ENCODE measurements at regions not wholly inside any gene's neighbourhood (a gene's known extent, or its start where the extent isn't known, plus 50 kb on each side); places are given as distances from the start of the nearest gene placed in this dataset.

DNA sequence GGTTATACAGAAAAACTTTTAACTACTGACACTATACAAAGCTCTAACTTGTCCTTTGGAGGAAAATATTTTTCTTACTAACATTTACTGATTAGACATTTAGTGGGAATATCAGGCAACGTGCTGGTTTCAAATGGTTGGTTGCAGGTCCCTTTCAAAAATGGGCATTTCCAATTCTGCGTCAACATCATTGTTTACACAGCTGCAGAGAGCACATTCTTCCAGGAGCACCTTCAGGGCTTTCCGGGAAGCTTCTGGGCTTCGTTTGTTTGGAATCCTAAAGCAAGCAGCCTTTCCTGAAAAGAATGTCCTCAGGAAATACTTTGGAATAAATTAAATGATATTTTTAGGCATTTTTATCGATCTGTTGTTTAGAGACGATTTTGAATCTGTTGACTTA lies 289.7 kb downstream of the TRIML1 start:
- no peaks in the 10 kb centered on the region for H3K9me3 ChIP-seq (ENCODE audit: control insufficient read depth in 2 of 3, low read length in 3 of 3)
- H3K27me3 ChIP-seq (ENCODE audit: control insufficient read depth in 2 of 2, insufficient read depth in 2 of 2, low read length in 2 of 2) = no peaks in the 10 kb centered on the region
- DNase-seq = no peak
- CTCF ChIA-PET = no interaction called here
- H3K4me1 ChIP-seq (ENCODE audit: control insufficient read depth in 2 of 2, insufficient read depth in 2 of 2, low read length in 2 of 2) = no peaks in the 10 kb centered on the region
- POLR2A ChIA-PET = no interaction called here
- no peak overlapping the region for H3K4me3 ChIP-seq (ENCODE audit: low read length)
- Mint-ChIP-seq H3K4me3 (no peak overlapping the region), H3K27me3 (peaks cover 0 to 4% (median 0%) of the 10 kb centered on the region in 5 donors), H3K27ac (no peak overlapping the region), H3K4me1 (no peaks in the 10 kb centered on the region), H3K36me3 (peaks cover 0 to under 1% (median 0%) of the 10 kb centered on the region in 5 donors), H3K9me3 (peaks cover 0 to 26% (median 13%) of the 10 kb centered on the region in 11 donors)
- no peak overlapping the region for H3K27ac ChIP-seq (ENCODE audit: low read depth, low read length)
- ATAC-seq = no peak
- intact Hi-C loops (cut with micrococcal nuclease) = no loop called here
- no peaks in the 10 kb centered on the region for H3K36me3 ChIP-seq (ENCODE audit: control insufficient read depth in 2 of 3, insufficient read depth in 3 of 3, low read length in 3 of 3)

DNA sequence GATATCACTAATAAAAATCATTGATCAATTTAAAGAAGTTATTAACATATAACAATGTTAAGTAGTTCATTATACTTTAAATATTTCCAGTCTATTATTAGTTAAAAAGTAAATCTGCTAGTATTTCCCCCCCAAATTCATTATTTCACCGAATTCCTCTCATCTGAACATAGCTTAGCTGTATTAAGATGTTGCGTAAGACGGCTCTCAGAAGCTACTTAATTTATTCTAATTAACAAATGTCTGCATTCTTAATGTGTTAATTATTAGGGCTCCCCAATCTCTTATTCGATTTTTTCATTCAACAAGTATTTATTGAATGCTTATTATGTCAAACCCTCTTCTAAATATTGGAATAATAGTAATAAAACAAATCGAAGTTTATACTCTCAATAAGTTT lies 290.7 kb downstream of the TRIML1 start:
- ChIA-PET POLR2A (no interaction called here), CTCF (no interaction called here)
- H3K4me1 Mint-ChIP-seq = no peaks in the 10 kb centered on the region
- H3K27ac ChIP-seq (ENCODE audit: low read depth, low read length) = no peak overlapping the region
- DNase-seq = no peak
- H3K27me3 ChIP-seq (ENCODE audit: control insufficient read depth in 2 of 2, insufficient read depth in 2 of 2, low read length in 2 of 2) = no peaks in the 10 kb centered on the region
- peaks cover 0 to 4% (median 0%) of the 10 kb centered on the region in 5 donors for H3K36me3 Mint-ChIP-seq
- no peaks in the 10 kb centered on the region for H3K4me1 ChIP-seq (ENCODE audit: control insufficient read depth in 2 of 2, insufficient read depth in 2 of 2, low read length in 2 of 2)
- no peak overlapping the region for H3K4me3 Mint-ChIP-seq
- intact Hi-C loops (cut with micrococcal nuclease) = no loop called here
- no peaks in the 10 kb centered on the region for H3K9me3 ChIP-seq (ENCODE audit: control insufficient read depth in 2 of 3, low read length in 3 of 3)
- no peaks in the 10 kb centered on the region for H3K36me3 ChIP-seq (ENCODE audit: control insufficient read depth in 2 of 3, insufficient read depth in 3 of 3, low read length in 3 of 3)
- no peak overlapping the region for H3K4me3 ChIP-seq (ENCODE audit: low read length)
- peaks cover 4 to 26% (median 15%) of the 10 kb centered on the region in 11 donors for H3K9me3 Mint-ChIP-seq
- ATAC-seq = no peak
- H3K27ac Mint-ChIP-seq = no peak overlapping the region
- peaks cover 0 to 4% (median 0%) of the 10 kb centered on the region in 5 donors for H3K27me3 Mint-ChIP-seq

- peaks cover 0 to 4% (median 0%) of the 10 kb centered on the region in 5 donors for H3K27me3 Mint-ChIP-seq
- H3K36me3 Mint-ChIP-seq = peaks cover 0 to 4% (median 0%) of the 10 kb centered on the region in 5 donors
- POLR2A ChIA-PET = no interaction called here
- no peaks in the 10 kb centered on the region for H3K4me1 ChIP-seq (ENCODE audit: control insufficient read depth in 2 of 2, insufficient read depth in 2 of 2, low read length in 2 of 2)
- CTCF ChIA-PET = no interaction called here
- intact Hi-C loops (cut with micrococcal nuclease) = no loop called here
- no peaks in the 10 kb centered on the region for H3K36me3 ChIP-seq (ENCODE audit: control insufficient read depth in 2 of 3, insufficient read depth in 3 of 3, low read length in 3 of 3)
- H3K9me3 ChIP-seq (ENCODE audit: control insufficient read depth in 2 of 3, low read length in 3 of 3) = no peaks in the 10 kb centered on the region
- no peak for ATAC-seq
- no peaks in the 10 kb centered on the region for H3K27me3 ChIP-seq (ENCODE audit: control insufficient read depth in 2 of 2, insufficient read depth in 2 of 2, low read length in 2 of 2)
- H3K4me1 Mint-ChIP-seq = no peaks in the 10 kb centered on the region
- H3K4me3 ChIP-seq (ENCODE audit: low read length) = no peak overlapping the region
- no peak overlapping the region for H3K27ac ChIP-seq (ENCODE audit: low read depth, low read length)
- H3K27ac Mint-ChIP-seq = no peak overlapping the region
- no peak overlapping the region for H3K4me3 Mint-ChIP-seq
- no peak for DNase-seq
- peaks cover 5 to 23% (median 16%) of the 10 kb centered on the region in 11 donors for H3K9me3 Mint-ChIP-seq
These were observed 291.1 kb downstream of the TRIML1 start for GRCh38 chr4:188430384-188430783.

DNA sequence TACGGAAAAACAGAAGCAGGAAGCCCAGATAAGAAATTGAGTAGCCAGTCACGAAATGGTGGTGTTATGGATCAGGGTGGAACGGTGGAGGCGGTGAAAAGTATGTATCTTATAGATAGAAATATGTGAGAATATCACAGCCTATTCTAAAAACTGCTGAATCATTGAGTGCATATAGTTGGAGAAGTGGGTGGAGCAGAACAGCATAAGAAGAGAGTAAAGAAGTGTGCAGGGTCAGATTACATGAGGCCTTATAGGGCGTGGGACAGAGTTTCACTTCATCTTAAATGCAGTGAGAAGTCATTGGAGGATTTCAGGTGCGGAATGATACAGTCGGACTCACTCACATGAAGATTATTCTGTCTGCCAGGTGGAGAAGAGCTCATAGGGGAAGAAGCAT lies 293.1 kb downstream of the TRIML1 start:
- ATAC-seq (no peak), DNase-seq (no peak)
- no peaks in the 10 kb centered on the region for H3K36me3 ChIP-seq (ENCODE audit: control insufficient read depth in 2 of 3, insufficient read depth in 3 of 3, low read length in 3 of 3)
- Mint-ChIP-seq H3K4me1 (no peaks in the 10 kb centered on the region), H3K36me3 (peaks cover 0 to 4% (median 0%) of the 10 kb centered on the region in 5 donors), H3K27ac (no peak overlapping the region), H3K4me3 (no peak overlapping the region), H3K27me3 (peaks cover 0 to 4% (median 0%) of the 10 kb centered on the region in 5 donors), H3K9me3 (peaks cover 5 to 23% (median 15%) of the 10 kb centered on the region in 11 donors)
- POLR2A ChIA-PET = no interaction called here
- no peaks in the 10 kb centered on the region for H3K4me1 ChIP-seq (ENCODE audit: control insufficient read depth in 2 of 2, insufficient read depth in 2 of 2, low read length in 2 of 2)
- intact Hi-C loops (cut with micrococcal nuclease) = no loop called here
- H3K4me3 ChIP-seq (ENCODE audit: low read length) = no peak overlapping the region
- H3K27me3 ChIP-seq (ENCODE audit: control insufficient read depth in 2 of 2, insufficient read depth in 2 of 2, low read length in 2 of 2) = no peaks in the 10 kb centered on the region
- H3K27ac ChIP-seq (ENCODE audit: low read depth, low read length) = no peak overlapping the region
- H3K9me3 ChIP-seq (ENCODE audit: control insufficient read depth in 2 of 3, low read length in 3 of 3) = no peaks in the 10 kb centered on the region
- CTCF ChIA-PET = no interaction called here

DNA sequence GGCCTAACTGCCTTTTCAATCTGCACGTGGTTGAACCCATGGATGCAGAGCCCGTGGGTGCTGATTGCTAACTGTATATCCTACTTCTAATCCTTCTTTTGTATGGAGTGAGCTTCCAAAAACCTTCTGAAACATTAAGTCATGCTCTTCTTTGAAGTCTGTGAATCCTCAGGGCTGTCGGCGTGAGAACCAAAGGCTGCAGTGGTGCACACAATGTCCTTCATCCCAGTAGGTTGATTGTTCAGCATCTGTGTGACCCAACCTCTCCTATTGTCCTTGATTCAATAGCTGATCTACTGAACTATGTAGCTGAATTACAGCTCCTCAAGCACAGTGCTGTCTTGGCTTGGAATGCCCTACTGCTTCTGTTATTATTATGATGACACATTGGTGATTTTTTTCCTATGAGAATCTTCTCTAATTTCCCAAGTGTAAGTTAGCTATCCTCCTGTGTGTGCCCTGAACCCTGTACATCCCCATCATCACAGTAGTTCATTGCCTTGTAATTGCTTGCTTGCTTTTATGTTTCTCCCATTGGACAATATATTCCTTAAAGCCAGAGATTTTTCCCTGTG lies 294.6 kb downstream of the TRIML1 start:
- peaks cover 0 to 4% (median 0%) of the 10 kb centered on the region in 5 donors for H3K27me3 Mint-ChIP-seq
- ChIA-PET CTCF (no interaction called here), POLR2A (no interaction called here)
- no peak overlapping the region for H3K27ac ChIP-seq (ENCODE audit: low read depth, low read length)
- H3K4me3 ChIP-seq (ENCODE audit: low read length) = no peak overlapping the region
- no peak for ATAC-seq
- no peak overlapping the region for H3K4me3 Mint-ChIP-seq
- DNase-seq = no peak
- H3K36me3 Mint-ChIP-seq = peaks cover 0 to 4% (median 0%) of the 10 kb centered on the region in 5 donors
- H3K9me3 ChIP-seq (ENCODE audit: control insufficient read depth in 2 of 3, low read length in 3 of 3) = no peaks in the 10 kb centered on the region
- no peaks in the 10 kb centered on the region for H3K36me3 ChIP-seq (ENCODE audit: control insufficient read depth in 2 of 3, insufficient read depth in 3 of 3, low read length in 3 of 3)
- H3K9me3 Mint-ChIP-seq = peaks cover 5 to 28% (median 15%) of the 10 kb centered on the region in 11 donors
- H3K4me1 Mint-ChIP-seq = no peaks in the 10 kb centered on the region
- intact Hi-C loops (cut with micrococcal nuclease) = no loop called here
- H3K27me3 ChIP-seq (ENCODE audit: control insufficient read depth in 2 of 2, insufficient read depth in 2 of 2, low read length in 2 of 2) = no peaks in the 10 kb centered on the region
- H3K4me1 ChIP-seq (ENCODE audit: control insufficient read depth in 2 of 2, insufficient read depth in 2 of 2, low read length in 2 of 2) = no peaks in the 10 kb centered on the region
- H3K27ac Mint-ChIP-seq = no peak overlapping the region

- no peaks in the 10 kb centered on the region for H3K4me1 ChIP-seq (ENCODE audit: control insufficient read depth in 2 of 2, insufficient read depth in 2 of 2, low read length in 2 of 2)
- ChIA-PET CTCF (no interaction called here), POLR2A (no interaction called here)
- Mint-ChIP-seq H3K4me3 (no peak overlapping the region), H3K9me3 (peaks cover 5 to 28% (median 15%) of the 10 kb centered on the region in 11 donors), H3K27me3 (peaks cover 0 to 4% (median 0%) of the 10 kb centered on the region in 5 donors), H3K4me1 (no peaks in the 10 kb centered on the region), H3K27ac (no peak overlapping the region), H3K36me3 (peaks cover 0 to 4% (median 0%) of the 10 kb centered on the region in 5 donors)
- intact Hi-C loops (cut with micrococcal nuclease) = no loop called here
- H3K9me3 ChIP-seq (ENCODE audit: control insufficient read depth in 2 of 3, low read length in 3 of 3) = no peaks in the 10 kb centered on the region
- no peak overlapping the region for H3K27ac ChIP-seq (ENCODE audit: low read depth, low read length)
- DNase-seq (no peak), ATAC-seq (no peak)
- no peaks in the 10 kb centered on the region for H3K36me3 ChIP-seq (ENCODE audit: control insufficient read depth in 2 of 3, insufficient read depth in 3 of 3, low read length in 3 of 3)
- H3K4me3 ChIP-seq (ENCODE audit: low read length) = no peak overlapping the region
- H3K27me3 ChIP-seq (ENCODE audit: control insufficient read depth in 2 of 2, insufficient read depth in 2 of 2, low read length in 2 of 2) = no peaks in the 10 kb centered on the region
These were observed 295.4 kb downstream of the TRIML1 start for GRCh38 chr4:188434643-188435042.

GRCh38 chr4:188435381-188435780 lies 296.1 kb downstream of the TRIML1 start:
- ChIA-PET POLR2A (no interaction called here), CTCF (no interaction called here)
- H3K27ac Mint-ChIP-seq = no peak overlapping the region
- Histone ChIP-seq H3K36me3 (ENCODE audit: control insufficient read depth in 2 of 3, insufficient read depth in 3 of 3, low read length in 3 of 3) (no peaks in the 10 kb centered on the region), H3K27ac (ENCODE audit: low read depth, low read length) (no peak overlapping the region), H3K27me3 (ENCODE audit: control insufficient read depth in 2 of 2, insufficient read depth in 2 of 2, low read length in 2 of 2) (no peaks in the 10 kb centered on the region), H3K4me1 (ENCODE audit: control insufficient read depth in 2 of 2, insufficient read depth in 2 of 2, low read length in 2 of 2) (no peaks in the 10 kb centered on the region), H3K9me3 (ENCODE audit: control insufficient read depth in 2 of 3, low read length in 3 of 3) (no peaks in the 10 kb centered on the region), H3K4me3 (ENCODE audit: low read length) (no peak overlapping the region)
- H3K9me3 Mint-ChIP-seq = peaks cover 5 to 27% (median 15%) of the 10 kb centered on the region in 11 donors
- no peaks in the 10 kb centered on the region for H3K4me1 Mint-ChIP-seq
- H3K4me3 Mint-ChIP-seq = no peak overlapping the region
- H3K27me3 Mint-ChIP-seq = peaks cover 0 to 1% (median 0%) of the 10 kb centered on the region in 5 donors
- ATAC-seq (no peak), DNase-seq (no peak)
- intact Hi-C loops (cut with micrococcal nuclease) = no loop called here
- H3K36me3 Mint-ChIP-seq = peaks cover 0 to 4% (median 0%) of the 10 kb centered on the region in 5 donors
